GM23338 (cell line): ENCODE measurements at regions not wholly inside any gene's neighbourhood (a gene's known extent, or its start where the extent isn't known, plus 50 kb on each side); places are given as distances from the start of the nearest gene placed in this dataset.

Source experiments
- ATAC-seq: fragments of 200-7000 bp; cut with Tn5 transposase; 3 replicates; pipeline ENCODE4 v1.9.1; 2020
- DNase-seq: peaks from one replicate; pipeline ENCODE4 v3.0.0-alpha.2; 2015; ENCODE audit warnings: low spot score
- H2AFZ ChIP-seq: fragments of 200-600 bp; sonication (generic); 2 replicates; pipeline ENCODE4 v1.8.0; 2016; ENCODE audit warnings: antibody characterized with exemption, mild to moderate bottlenecking, moderate library complexity
- H3F3A ChIP-seq: fragments of 200-600 bp; sonication (generic); replicated peaks from 2 replicates; pipeline ENCODE4 v1.8.0; 2017; ENCODE audit warnings: antibody characterized with exemption, mixed run types, low read depth
- H3K27ac ChIP-seq: fragments of 200-600 bp; sonication (generic); 2 replicates; pipeline ENCODE4 v1.6.1; 2016; ENCODE audit warnings: low read depth
- H3K27me3 ChIP-seq: fragments of 200-600 bp; sonication (generic); 2 replicates; pipeline ENCODE4 v1.8.0; 2016; ENCODE audit warnings: mild to moderate bottlenecking, mixed run types, moderate library complexity; ENCODE audit not compliant: insufficient read depth
- H3K36me3 ChIP-seq: fragments of 200-600 bp; sonication (generic); 2 replicates; pipeline ENCODE4 v1.8.0; 2016; ENCODE audit warnings: mild to moderate bottlenecking; ENCODE audit not compliant: insufficient read depth
- H3K4me1 ChIP-seq: fragments of 200-600 bp; sonication (generic); 2 replicates; pipeline ENCODE4 v1.8.0; 2016; ENCODE audit warnings: mild to moderate bottlenecking, moderate library complexity; ENCODE audit not compliant: insufficient read depth
- H3K4me2 ChIP-seq: fragments of 200-600 bp; sonication (generic); 2 replicates; pipeline ENCODE4 v1.7.1; 2017; ENCODE audit warnings: mixed run types
- H3K4me3 ChIP-seq: fragments of 200-600 bp; sonication (generic); 2 replicates; pipeline ENCODE4 v1.6.1; 2016; ENCODE audit warnings: mixed run types
- H3K79me2 ChIP-seq: fragments of 200-600 bp; sonication (generic); replicated peaks from 2 replicates; pipeline ENCODE4 v1.8.0; 2017; ENCODE audit warnings: mild to moderate bottlenecking; ENCODE audit not compliant: insufficient read depth
- H3K9me2 ChIP-seq: fragments of 200-600 bp; sonication (generic); 2 replicates; pipeline ENCODE4 v1.8.0; 2017; ENCODE audit not compliant: insufficient read depth
- H4K20me1 ChIP-seq: fragments of 200-600 bp; sonication (generic); replicated peaks from 2 replicates; pipeline ENCODE4 v1.8.0; 2017; ENCODE audit warnings: mild to moderate bottlenecking; ENCODE audit not compliant: insufficient read depth
- H3K27ac Mint-ChIP-seq: 2 replicates; pipeline ENCODE4 v1.8.0; 2020; ENCODE audit warnings: inconsistent platforms, mild to moderate bottlenecking, moderate library complexity, mixed read lengths
- H3K27me3 Mint-ChIP-seq: 3 replicates; pipeline ENCODE4 v1.8.0; 2022; ENCODE audit warnings: low read depth, mild to moderate bottlenecking, moderate library complexity, mixed read lengths, inconsistent platforms; ENCODE audit not compliant: insufficient read depth, poor library complexity
- H3K36me3 Mint-ChIP-seq: 3 replicates; pipeline ENCODE4 v1.8.0; 2021; ENCODE audit warnings: low read depth, mild to moderate bottlenecking, inconsistent platforms, moderate library complexity, mixed read lengths
- H3K4me1 Mint-ChIP-seq: 3 replicates; pipeline ENCODE4 v1.8.0; 2020; ENCODE audit warnings: mild to moderate bottlenecking, inconsistent platforms, mixed read lengths
- H3K4me3 Mint-ChIP-seq: 3 replicates; pipeline ENCODE4 v1.8.0; 2021; ENCODE audit warnings: moderate library complexity, mild to moderate bottlenecking, inconsistent platforms, mixed read lengths
- H3K9me3 Mint-ChIP-seq: 3 replicates; pipeline ENCODE4 v1.8.0; 2020; ENCODE audit warnings: moderate library complexity, mild to moderate bottlenecking, inconsistent platforms, mixed read lengths
- CREB1 ChIP-seq: fragments of 250-450 bp; sonication (Bioruptor Pico); IDR thresholded peaks from 2 replicates; pipeline ENCODE4 v1.5.0; 2020; ENCODE audit warnings: low read depth, mild to moderate bottlenecking, moderate library complexity
- CTCF ChIP-seq, 2 experiments: fragments of 200-600 bp in 1 of 2; sonication (generic) in 1 of 2; conservative IDR thresholded peaks; 2 replicates each; pipeline versions ENCODE4 v1.5.1 to v1.6.1; 2016 to 2017; ENCODE audit warnings: antibody characterized with exemption in 2 of 2, low read depth in 2 of 2, mild to moderate bottlenecking in 2 of 2, moderate library complexity in 1 of 2
- ETS1 ChIP-seq: IDR thresholded peaks from 2 replicates; pipeline ENCODE4 v1.6.1; 2016; ENCODE audit warnings: antibody characterized with exemption
- EZH2 ChIP-seq: fragments of 200-600 bp; sonication (generic); IDR thresholded peaks from one replicate; pipeline ENCODE4 v1.8.0; 2017; ENCODE audit warnings: antibody characterized with exemption, mild to moderate bottlenecking, low read depth; ENCODE audit not compliant: unreplicated experiment
- EZH2phosphoT487 ChIP-seq: fragments of 200-600 bp; sonication (generic); IDR thresholded peaks from one replicate; pipeline ENCODE4 v1.8.1; 2018; ENCODE audit warnings: antibody characterized with exemption; ENCODE audit not compliant: unreplicated experiment
- JUNB ChIP-seq: IDR thresholded peaks from one replicate; pipeline ENCODE4 v1.6.1; 2016; ENCODE audit warnings: antibody characterized with exemption; ENCODE audit not compliant: unreplicated experiment
- NANOG ChIP-seq: IDR thresholded peaks from 2 replicates; pipeline ENCODE4 v1.6.1; 2016; ENCODE audit warnings: antibody characterized with exemption, borderline replicate concordance
- POLR2AphosphoS5 ChIP-seq: IDR thresholded peaks from 2 replicates; pipeline ENCODE4 v1.6.1; 2016; ENCODE audit warnings: antibody characterized with exemption, low read depth
- STAT1 ChIP-seq: IDR thresholded peaks from one replicate; pipeline ENCODE4 v1.6.1; 2016; ENCODE audit warnings: antibody characterized with exemption; ENCODE audit not compliant: unreplicated experiment
- ZNF114 ChIP-seq: fragments of 250-450 bp; sonication (Bioruptor Pico); IDR thresholded peaks from 2 replicates; pipeline ENCODE4 v1.5.0; 2020; ENCODE audit warnings: mild to moderate bottlenecking, moderate library complexity
- ZNF331 ChIP-seq: fragments of 250-450 bp; sonication (Bioruptor Pico); IDR thresholded peaks from 2 replicates; pipeline ENCODE4 v1.5.0; 2020; ENCODE audit warnings: low read depth, mild to moderate bottlenecking, moderate library complexity
- TF ChIP-seq, protein P1 (sequence below): fragments of 250-450 bp; sonication (Bioruptor Pico); IDR thresholded peaks from 2 replicates; pipeline ENCODE4 v1.5.0; 2020; ENCODE audit warnings: mild to moderate bottlenecking, moderate library complexity
- TF ChIP-seq, protein P2 (sequence below): IDR thresholded peaks from one replicate; pipeline ENCODE4 v1.6.1; 2018; ENCODE audit warnings: antibody characterized with exemption; ENCODE audit not compliant: unreplicated experiment

DNA sequence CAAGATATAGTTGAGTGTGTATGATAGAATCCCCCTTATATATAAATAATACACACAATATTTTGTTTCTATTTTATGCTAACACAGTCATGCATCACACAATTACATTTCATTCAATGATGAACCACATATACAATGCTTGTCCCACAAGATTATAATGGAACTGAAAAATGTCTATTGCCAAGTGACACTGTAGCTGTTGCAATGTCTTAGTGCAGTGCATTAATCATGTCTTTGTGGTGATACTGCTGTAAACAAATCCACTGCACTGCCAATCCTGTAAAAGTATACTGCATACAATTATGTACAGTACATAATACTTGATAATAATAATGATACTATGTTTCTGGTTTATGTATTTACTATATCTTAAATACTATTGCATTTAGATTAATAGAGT, 512.1 kb upstream of the CNTN3 start:
- Histone ChIP-seq H3K9me2 (no peaks in the 10 kb centered on the region), H2AFZ (no peak overlapping the region), H3K4me3 (no peak overlapping the region), H3K4me2 (no peak overlapping the region), H3K36me3 (no peaks in the 10 kb centered on the region), H3K4me1 (0 out of 2 replicates have a peak, but pooled peaks cover 3% of the 10 kb centered on the region), H4K20me1 (no peaks in the 10 kb centered on the region), H3K79me2 (no peaks in the 10 kb centered on the region), H3F3A (no peaks in the 10 kb centered on the region), H3K27me3 (no peaks in the 10 kb centered on the region), H3K27ac (no peak overlapping the region)
- peaks cover 6% of the 10 kb centered on the region for H3K4me1 Mint-ChIP-seq
- DNase-seq: no peak
- no peaks in the 10 kb centered on the region; the same call in 2 of the 3 replicates for H3K36me3 Mint-ChIP-seq
- H3K27me3 Mint-ChIP-seq: peaks cover 5% of the 10 kb centered on the region
- no peak overlapping the region for H3K4me3 Mint-ChIP-seq
- H3K9me3 Mint-ChIP-seq: no peaks in the 10 kb centered on the region
- no peak for TF ChIP-seq EZH2phosphoT487
- TF ChIP-seq ETS1: no peak
- no peak for TF ChIP-seq NANOG
- TF ChIP-seq POLR2AphosphoS5: no peak
- no peak for TF ChIP-seq CREB1 (CRISPR knock-in tag)
- no peak for TF ChIP-seq EZH2
- TF ChIP-seq, protein P1, sequence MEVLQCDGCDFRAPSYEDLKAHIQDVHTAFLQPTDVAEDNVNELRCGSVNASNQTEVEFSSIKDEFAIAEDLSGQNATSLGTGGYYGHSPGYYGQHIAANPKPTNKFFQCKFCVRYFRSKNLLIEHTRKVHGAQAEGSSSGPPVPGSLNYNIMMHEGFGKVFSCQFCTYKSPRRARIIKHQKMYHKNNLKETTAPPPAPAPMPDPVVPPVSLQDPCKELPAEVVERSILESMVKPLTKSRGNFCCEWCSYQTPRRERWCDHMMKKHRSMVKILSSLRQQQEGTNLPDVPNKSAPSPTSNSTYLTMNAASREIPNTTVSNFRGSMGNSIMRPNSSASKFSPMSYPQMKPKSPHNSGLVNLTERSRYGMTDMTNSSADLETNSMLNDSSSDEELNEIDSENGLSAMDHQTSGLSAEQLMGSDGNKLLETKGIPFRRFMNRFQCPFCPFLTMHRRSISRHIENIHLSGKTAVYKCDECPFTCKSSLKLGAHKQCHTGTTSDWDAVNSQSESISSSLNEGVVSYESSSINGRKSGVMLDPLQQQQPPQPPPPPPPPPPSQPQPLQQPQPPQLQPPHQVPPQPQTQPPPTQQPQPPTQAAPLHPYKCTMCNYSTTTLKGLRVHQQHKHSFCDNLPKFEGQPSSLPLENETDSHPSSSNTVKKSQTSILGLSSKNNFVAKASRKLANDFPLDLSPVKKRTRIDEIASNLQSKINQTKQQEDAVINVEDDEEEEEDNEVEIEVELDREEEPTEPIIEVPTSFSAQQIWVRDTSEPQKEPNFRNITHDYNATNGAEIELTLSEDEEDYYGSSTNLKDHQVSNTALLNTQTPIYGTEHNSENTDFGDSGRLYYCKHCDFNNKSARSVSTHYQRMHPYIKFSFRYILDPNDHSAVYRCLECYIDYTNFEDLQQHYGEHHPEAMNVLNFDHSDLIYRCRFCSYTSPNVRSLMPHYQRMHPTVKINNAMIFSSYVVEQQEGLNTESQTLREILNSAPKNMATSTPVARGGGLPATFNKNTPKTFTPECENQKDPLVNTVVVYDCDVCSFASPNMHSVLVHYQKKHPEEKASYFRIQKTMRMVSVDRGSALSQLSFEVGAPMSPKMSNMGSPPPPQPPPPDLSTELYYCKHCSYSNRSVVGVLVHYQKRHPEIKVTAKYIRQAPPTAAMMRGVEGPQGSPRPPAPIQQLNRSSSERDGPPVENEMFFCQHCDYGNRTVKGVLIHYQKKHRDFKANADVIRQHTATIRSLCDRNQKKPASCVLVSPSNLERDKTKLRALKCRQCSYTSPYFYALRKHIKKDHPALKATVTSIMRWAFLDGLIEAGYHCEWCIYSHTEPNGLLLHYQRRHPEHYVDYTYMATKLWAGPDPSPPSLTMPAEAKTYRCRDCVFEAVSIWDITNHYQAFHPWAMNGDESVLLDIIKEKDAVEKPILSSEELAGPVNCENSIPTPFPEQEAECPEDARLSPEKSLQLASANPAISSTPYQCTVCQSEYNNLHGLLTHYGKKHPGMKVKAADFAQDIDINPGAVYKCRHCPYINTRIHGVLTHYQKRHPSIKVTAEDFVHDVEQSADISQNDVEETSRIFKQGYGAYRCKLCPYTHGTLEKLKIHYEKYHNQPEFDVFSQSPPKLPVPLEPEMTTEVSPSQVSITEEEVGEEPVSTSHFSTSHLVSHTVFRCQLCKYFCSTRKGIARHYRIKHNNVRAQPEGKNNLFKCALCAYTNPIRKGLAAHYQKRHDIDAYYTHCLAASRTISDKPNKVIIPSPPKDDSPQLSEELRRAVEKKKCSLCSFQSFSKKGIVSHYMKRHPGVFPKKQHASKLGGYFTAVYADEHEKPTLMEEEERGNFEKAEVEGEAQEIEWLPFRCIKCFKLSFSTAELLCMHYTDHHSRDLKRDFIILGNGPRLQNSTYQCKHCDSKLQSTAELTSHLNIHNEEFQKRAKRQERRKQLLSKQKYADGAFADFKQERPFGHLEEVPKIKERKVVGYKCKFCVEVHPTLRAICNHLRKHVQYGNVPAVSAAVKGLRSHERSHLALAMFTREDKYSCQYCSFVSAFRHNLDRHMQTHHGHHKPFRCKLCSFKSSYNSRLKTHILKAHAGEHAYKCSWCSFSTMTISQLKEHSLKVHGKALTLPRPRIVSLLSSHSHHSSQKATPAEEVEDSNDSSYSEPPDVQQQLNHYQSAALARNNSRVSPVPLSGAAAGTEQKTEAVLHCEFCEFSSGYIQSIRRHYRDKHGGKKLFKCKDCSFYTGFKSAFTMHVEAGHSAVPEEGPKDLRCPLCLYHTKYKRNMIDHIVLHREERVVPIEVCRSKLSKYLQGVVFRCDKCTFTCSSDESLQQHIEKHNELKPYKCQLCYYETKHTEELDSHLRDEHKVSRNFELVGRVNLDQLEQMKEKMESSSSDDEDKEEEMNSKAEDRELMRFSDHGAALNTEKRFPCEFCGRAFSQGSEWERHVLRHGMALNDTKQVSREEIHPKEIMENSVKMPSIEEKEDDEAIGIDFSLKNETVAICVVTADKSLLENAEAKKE (CRISPR knock-in tag): no peak
- TF ChIP-seq JUNB: no peak
- no peak for TF ChIP-seq ZNF114
- no peak for TF ChIP-seq CTCF (conservative IDR thresholded peaks at IDR 0.05; ENCODE audit: low read depth in 2 of 2)
- TF ChIP-seq, protein P2, sequence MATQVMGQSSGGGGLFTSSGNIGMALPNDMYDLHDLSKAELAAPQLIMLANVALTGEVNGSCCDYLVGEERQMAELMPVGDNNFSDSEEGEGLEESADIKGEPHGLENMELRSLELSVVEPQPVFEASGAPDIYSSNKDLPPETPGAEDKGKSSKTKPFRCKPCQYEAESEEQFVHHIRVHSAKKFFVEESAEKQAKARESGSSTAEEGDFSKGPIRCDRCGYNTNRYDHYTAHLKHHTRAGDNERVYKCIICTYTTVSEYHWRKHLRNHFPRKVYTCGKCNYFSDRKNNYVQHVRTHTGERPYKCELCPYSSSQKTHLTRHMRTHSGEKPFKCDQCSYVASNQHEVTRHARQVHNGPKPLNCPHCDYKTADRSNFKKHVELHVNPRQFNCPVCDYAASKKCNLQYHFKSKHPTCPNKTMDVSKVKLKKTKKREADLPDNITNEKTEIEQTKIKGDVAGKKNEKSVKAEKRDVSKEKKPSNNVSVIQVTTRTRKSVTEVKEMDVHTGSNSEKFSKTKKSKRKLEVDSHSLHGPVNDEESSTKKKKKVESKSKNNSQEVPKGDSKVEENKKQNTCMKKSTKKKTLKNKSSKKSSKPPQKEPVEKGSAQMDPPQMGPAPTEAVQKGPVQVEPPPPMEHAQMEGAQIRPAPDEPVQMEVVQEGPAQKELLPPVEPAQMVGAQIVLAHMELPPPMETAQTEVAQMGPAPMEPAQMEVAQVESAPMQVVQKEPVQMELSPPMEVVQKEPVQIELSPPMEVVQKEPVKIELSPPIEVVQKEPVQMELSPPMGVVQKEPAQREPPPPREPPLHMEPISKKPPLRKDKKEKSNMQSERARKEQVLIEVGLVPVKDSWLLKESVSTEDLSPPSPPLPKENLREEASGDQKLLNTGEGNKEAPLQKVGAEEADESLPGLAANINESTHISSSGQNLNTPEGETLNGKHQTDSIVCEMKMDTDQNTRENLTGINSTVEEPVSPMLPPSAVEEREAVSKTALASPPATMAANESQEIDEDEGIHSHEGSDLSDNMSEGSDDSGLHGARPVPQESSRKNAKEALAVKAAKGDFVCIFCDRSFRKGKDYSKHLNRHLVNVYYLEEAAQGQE: no peak
- no peak for TF ChIP-seq STAT1
- no peak for TF ChIP-seq ZNF331 (CRISPR knock-in tag)
- no peak for ATAC-seq
- H3K27ac Mint-ChIP-seq: no peak overlapping the region
